Endothelial cell (in vitro differentiated cells): ENCODE measurements at regions not wholly inside any gene's neighbourhood (a gene's known extent, or its start where the extent isn't known, plus 50 kb on each side); places are given as distances from the start of the nearest gene placed in this dataset.

Experiments
- DNase-seq: peaks from one replicate; pipeline ENCODE4 v3.0.0; 2021; ENCODE audit warnings: low spot score
- H3K27ac Mint-ChIP-seq: one replicate; pipeline ENCODE4 v1.8.0; 2021; ENCODE audit warnings: mixed read lengths, inconsistent platforms; ENCODE audit not compliant: unreplicated experiment
- H3K27me3 Mint-ChIP-seq: one replicate; pipeline ENCODE4 v1.8.0; 2021; ENCODE audit warnings: mild to moderate bottlenecking, moderate library complexity, mixed read lengths, inconsistent platforms; ENCODE audit not compliant: unreplicated experiment
- H3K36me3 Mint-ChIP-seq: one replicate; pipeline ENCODE4 v1.8.0; 2021; ENCODE audit warnings: mild to moderate bottlenecking, low read depth, mixed read lengths, inconsistent platforms; ENCODE audit not compliant: unreplicated experiment
- H3K4me1 Mint-ChIP-seq: one replicate; pipeline ENCODE4 v1.8.0; 2021; ENCODE audit warnings: mild to moderate bottlenecking, mixed read lengths, inconsistent platforms; ENCODE audit not compliant: unreplicated experiment
- H3K4me3 Mint-ChIP-seq: one replicate; pipeline ENCODE4 v1.8.0; 2021; ENCODE audit warnings: mild to moderate bottlenecking, mixed read lengths, inconsistent platforms; ENCODE audit not compliant: unreplicated experiment
- H3K9me3 Mint-ChIP-seq: one replicate; pipeline ENCODE4 v1.8.0; 2021; ENCODE audit warnings: mixed read lengths, inconsistent platforms; ENCODE audit not compliant: unreplicated experiment
- CTCF ChIP-seq: fragments of 200-600 bp; sonication (generic); IDR thresholded peaks from one replicate; pipeline ENCODE4 v1.5.0; 2021; ENCODE audit warnings: antibody characterized with exemption; ENCODE audit not compliant: unreplicated experiment

GRCh38 chr17:71885662-71886061 is 235.2 kb upstream of the SOX9 start:
- no peak for DNase-seq
- H3K27me3 Mint-ChIP-seq = no peaks in the 10 kb centered on the region
- no peaks in the 10 kb centered on the region for H3K9me3 Mint-ChIP-seq
- TF ChIP-seq CTCF = no peak
- H3K36me3 Mint-ChIP-seq = no peaks in the 10 kb centered on the region
- no peaks in the 10 kb centered on the region for H3K4me1 Mint-ChIP-seq
- no peak overlapping the region for H3K4me3 Mint-ChIP-seq
- no peak overlapping the region for H3K27ac Mint-ChIP-seq

GRCh38 chr17:71899317-71899716 is 221.5 kb upstream of the SOX9 start:
- Mint-ChIP-seq H3K4me3 (no peak overlapping the region), H3K36me3 (no peaks in the 10 kb centered on the region), H3K4me1 (no peaks in the 10 kb centered on the region), H3K9me3 (no peaks in the 10 kb centered on the region), H3K27me3 (peaks cover 2% of the 10 kb centered on the region), H3K27ac (no peak overlapping the region)
- no peak for TF ChIP-seq CTCF
- no peak for DNase-seq

GRCh38 chr17:71900621-71901229 is 220.1 kb upstream of the SOX9 start:
- Mint-ChIP-seq H3K27me3 (peaks cover 2% of the 10 kb centered on the region), H3K36me3 (no peaks in the 10 kb centered on the region), H3K4me3 (no peak overlapping the region), H3K9me3 (no peaks in the 10 kb centered on the region), H3K4me1 (no peaks in the 10 kb centered on the region), H3K27ac (no peak overlapping the region)
- DNase-seq = no peak
- no peak for TF ChIP-seq CTCF

GRCh38 chr17:71902894-71903506 is 217.8 kb upstream of the SOX9 start:
- Mint-ChIP-seq H3K36me3 (no peaks in the 10 kb centered on the region), H3K27ac (no peak overlapping the region), H3K27me3 (peaks cover 2% of the 10 kb centered on the region), H3K4me3 (no peak overlapping the region), H3K4me1 (no peaks in the 10 kb centered on the region), H3K9me3 (no peaks in the 10 kb centered on the region)
- TF ChIP-seq CTCF = no peak
- no peak for DNase-seq

GRCh38 chr17:71905376-71906031 is 215.3 kb upstream of the SOX9 start:
- H3K4me3 Mint-ChIP-seq = no peak overlapping the region
- no peaks in the 10 kb centered on the region for H3K36me3 Mint-ChIP-seq

More at GRCh38 chr17:71905376-71906031, 215.3 kb upstream of the SOX9 start:
- Mint-ChIP-seq H3K27ac (no peak overlapping the region), H3K4me1 (no peaks in the 10 kb centered on the region), H3K9me3 (no peaks in the 10 kb centered on the region), H3K27me3 (no peaks in the 10 kb centered on the region)
- DNase-seq = no peak
- TF ChIP-seq CTCF = no peak
